ENCODE measurements at regions not wholly inside any gene's neighbourhood (a gene's known extent, or its start where the extent isn't known, plus 50 kb on each side); places are given as distances from the start of the nearest gene placed in this dataset.

DNA sequence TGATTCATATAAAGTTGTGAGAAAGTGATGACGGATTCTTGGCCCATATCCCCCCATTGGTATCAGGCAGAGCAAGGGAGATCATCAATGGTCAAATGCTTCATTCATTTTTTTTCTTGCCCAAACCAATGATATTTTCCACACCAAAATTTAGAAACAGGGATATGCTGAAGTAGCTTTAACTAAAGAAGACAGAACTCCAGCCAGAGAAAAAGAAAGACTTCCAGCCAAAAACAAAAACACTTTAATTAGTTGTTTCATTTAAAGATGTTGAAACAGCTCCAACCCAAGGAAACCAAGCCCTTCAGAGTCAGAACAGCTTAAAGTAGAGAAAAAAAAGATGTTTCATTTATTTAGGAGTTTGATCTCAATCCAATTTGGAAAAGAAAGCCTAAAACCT is 358.9 kb upstream of the NBEA start:
- no peak for ATAC-seq (ENCODE audit: low read depth)
- Histone ChIP-seq H2BK20ac (ENCODE audit: low read depth, low read length) (no peak overlapping the region), H3K23ac (ENCODE audit: low read depth, low read length) (no peak overlapping the region), H3K4me3 (ENCODE audit: insufficient read depth, low read depth, low read length) (no peak overlapping the region), H3K9me3 (ENCODE audit: control insufficient read depth, insufficient read depth, low read length) (no peaks in the 10 kb centered on the region), H3K4me2 (ENCODE audit: low read depth, low read length) (no peak overlapping the region), H2BK15ac (ENCODE audit: low read depth, low read length) (no peak overlapping the region), H3K79me1 (ENCODE audit: low read depth in 1 of 2, low read length in 2 of 2) (no peaks in the 10 kb centered on the region), H3K36me3 (ENCODE audit: control insufficient read depth, insufficient read depth, low read length) (no peaks in the 10 kb centered on the region), H3K27me3 (ENCODE audit: control insufficient read depth, insufficient read depth, low read length) (no peaks in the 10 kb centered on the region), H4K5ac (ENCODE audit: low read depth, low read length) (no peak overlapping the region), H3K4me1 (ENCODE audit: control insufficient read depth, insufficient read depth, low read length) (no peaks in the 10 kb centered on the region), H2AK9ac (replicated peaks; ENCODE audit: low read depth, low read length, poor library complexity) (no peak overlapping the region), H4K8ac (ENCODE audit: low read depth in 2 of 2, low read length in 2 of 2) (no peak overlapping the region), H3K18ac (ENCODE audit: low read depth, low read length) (no peak overlapping the region), H4K91ac (ENCODE audit: insufficient read depth, low read depth, low read length) (no peak overlapping the region), H2BK120ac (ENCODE audit: low read depth, low read length) (no peak overlapping the region), H2AFZ (replicated peaks; ENCODE audit: low read length, poor library complexity) (no peak overlapping the region), H3K27ac (ENCODE audit: insufficient read depth, low read length) (no peak overlapping the region), H3K9me1 (ENCODE audit: insufficient read depth, low read length) (no peaks in the 10 kb centered on the region), H2BK5ac (ENCODE audit: low read depth, low read length, poor library complexity, severe bottlenecking) (no peak overlapping the region), H3K56ac (ENCODE audit: extremely low read depth, insufficient read depth, low read length) (no peak overlapping the region), H3K9ac (ENCODE audit: low read depth, low read length) (no peak overlapping the region), H3K14ac (replicated peaks; ENCODE audit: low read depth, low read length) (no peak overlapping the region), H4K20me1 (ENCODE audit: insufficient read depth, low read length) (no peaks in the 10 kb centered on the region), H2AK5ac (ENCODE audit: low read depth, low read length) (no peak overlapping the region), H3K4ac (ENCODE audit: low read depth, low read length) (no peak overlapping the region)
- TF ChIP-seq NFE2L2 (IDR thresholded peaks at IDR 0.05; ENCODE audit: low read depth, low read length) (no peak), CEBPB (IDR thresholded peaks at IDR 0.05; ENCODE audit: low read depth, low read length) (no peak), RAD21 (IDR thresholded peaks at IDR 0.05; ENCODE audit: low read length) (no peak), BHLHE40 (IDR thresholded peaks at IDR 0.05; ENCODE audit: low read depth, low read length) (no peak), RFX5 (IDR thresholded peaks at IDR 0.05; ENCODE audit: low read depth, low read length) (no peak), MAFK (IDR thresholded peaks at IDR 0.05; ENCODE audit: low read depth, low read length) (no peak), MXI1 (IDR thresholded peaks at IDR 0.05; ENCODE audit: borderline replicate concordance, low read depth, low read length) (no peak), CTCF (conservative IDR thresholded peaks at IDR 0.05; ENCODE audit: low read depth, low read length) (no peak), FOS (IDR thresholded peaks at IDR 0.05; ENCODE audit: low read depth, low read length) (no peak), RCOR1 (IDR thresholded peaks at IDR 0.05; ENCODE audit: insufficient replicate concordance, low read length) (no peak), USF2 (IDR thresholded peaks at IDR 0.05; ENCODE audit: low read depth, low read length) (no peak), POLR2A (IDR thresholded peaks at IDR 0.05; ENCODE audit: low read depth, low read length) (no peak), CHD1 (IDR thresholded peaks at IDR 0.05; ENCODE audit: low read depth, low read length) (no peak), MAZ (IDR thresholded peaks at IDR 0.05; ENCODE audit: borderline replicate concordance, low read depth, low read length) (no peak), SMC3 (IDR thresholded peaks at IDR 0.05; ENCODE audit: low read depth, low read length) (no peak)
- TF ChIP-seq, protein P1, sequence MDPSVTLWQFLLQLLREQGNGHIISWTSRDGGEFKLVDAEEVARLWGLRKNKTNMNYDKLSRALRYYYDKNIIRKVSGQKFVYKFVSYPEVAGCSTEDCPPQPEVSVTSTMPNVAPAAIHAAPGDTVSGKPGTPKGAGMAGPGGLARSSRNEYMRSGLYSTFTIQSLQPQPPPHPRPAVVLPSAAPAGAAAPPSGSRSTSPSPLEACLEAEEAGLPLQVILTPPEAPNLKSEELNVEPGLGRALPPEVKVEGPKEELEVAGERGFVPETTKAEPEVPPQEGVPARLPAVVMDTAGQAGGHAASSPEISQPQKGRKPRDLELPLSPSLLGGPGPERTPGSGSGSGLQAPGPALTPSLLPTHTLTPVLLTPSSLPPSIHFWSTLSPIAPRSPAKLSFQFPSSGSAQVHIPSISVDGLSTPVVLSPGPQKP (IDR thresholded peaks at IDR 0.05; ENCODE audit: borderline replicate concordance, low read depth, low read length) = no peak
- dilution Hi-C loops (cut with HindIII; ENCODE audit: low sequenced_read_pairs, unreplicated experiment) (no loop called here), in situ Hi-C loops (cut with MboI; ENCODE audit: low sequenced_read_pairs) (no loop called here), intact Hi-C loops (cut with micrococcal nuclease) (no loop called here)
- ChIA-PET CTCF (no interaction called here), POLR2A (ENCODE audit: unreplicated experiment) (no interaction called here)
- WGBS, 2 experiments (ENCODE audit: extremely low coverage in 2 of 2, insufficient read length in 1 of 2) = no CpG with 5 or more reads among the region's 1 CpG
- no peak for DNase-seq
- no TSS peak for BruUV-seq (replicated peaks)

Measured in IMR-90 (cell line).